HepG2 (cell line): ENCODE measurements at regions not wholly inside any gene's neighbourhood (a gene's known extent, or its start where the extent isn't known, plus 50 kb on each side); places are given as distances from the start of the nearest gene placed in this dataset.

Experiments used
- ATAC-seq: fragments of 200-7000 bp; cut with Tn5 transposase; 3 replicates; pipeline ENCODE4 v1.9.1; 2020; ENCODE audit warnings: mild to moderate bottlenecking, moderate library complexity
- BruUV-seq: library from RNA; stranded (reverse); fragments of 400-500 nt; replicated peaks from 2 replicates; lab custom pipeline; 2021; lab: Mats Ljungman, UMichigan
- CTCF ChIA-PET: fragments of 300-600 bp; formaldehyde crosslinking; extraction: SDS; loops from one replicate; lab custom pipeline; 2021; ENCODE audit warnings: low total read pairs, inconsistent platforms, low intra/inter-chr PET ratio; lab: Yijun Ruan, JAX
- POLR2A ChIA-PET: fragments of 350-600 bp; sonication (Branson Sonifier 250); formaldehyde crosslinking; loops from one replicate; lab custom pipeline; 2020; ENCODE audit warnings: antibody characterized with exemption, inconsistent platforms; lab: Yijun Ruan, JAX
- DNase-seq: peaks from one replicate; pipeline ENCODE4 v3.0.0-alpha.2; 2015; ENCODE audit warnings: low spot score
- FAIRE-seq: peaks from 3 replicates; lab custom pipeline; 2011; peaks lifted over from hg19 to GRCh38; lab: Jason Lieb, UNC
- H2AFZ ChIP-seq: one replicate; pipeline ENCODE4 v1.6.1; 2011; ENCODE audit warnings: low read length, inconsistent platforms
- H3K27ac ChIP-seq: fragments of 300-600 bp; 3 replicates; pipeline ENCODE4 v1.8.0; 2011; ENCODE audit warnings: mixed run types, mild to moderate bottlenecking, mixed read lengths, low read length, inconsistent platforms; ENCODE audit not compliant: insufficient read depth; ENCODE audit errors: extremely low read length
- H3K27me3 ChIP-seq, 2 experiments: fragments of 200-600 bp in 1 of 2; 2 replicates in 1 of 2; 3 replicates in 1 of 2; pipeline versions ENCODE4 v1.6.0 to v1.8.0; 2011; ENCODE audit warnings: low read length in 2 of 2, mild to moderate bottlenecking in 2 of 2, moderate library complexity in 2 of 2, inconsistent platforms in 1 of 2; ENCODE audit not compliant: insufficient read depth in 2 of 2, control insufficient read depth in 1 of 2
- H3K36me3 ChIP-seq, 2 experiments: fragments of 200-600 bp in 1 of 2; replicated peaks in 1 of 2; 2 replicates in 1 of 2; 3 replicates in 1 of 2; pipeline versions ENCODE4 v1.5.1 to v1.8.0; 2011; ENCODE audit warnings: low read length in 2 of 2, inconsistent platforms in 1 of 2; ENCODE audit not compliant: insufficient read depth in 2 of 2, control insufficient read depth in 1 of 2
- H3K4me1 ChIP-seq: 2 replicates; pipeline ENCODE4 v1.5.1; 2012; ENCODE audit warnings: low read length, inconsistent platforms; ENCODE audit not compliant: insufficient read depth
- H3K4me2 ChIP-seq: 2 replicates; pipeline ENCODE4 v1.6.0; 2011; ENCODE audit warnings: low read depth, low read length, inconsistent platforms
- H3K4me3 ChIP-seq, 3 experiments: fragments of 200-600 bp in 1 of 3; sonication (generic), shearing (Covaris generic) in 1 of 3; replicated peaks in 1 of 3; 2 replicates each; pipeline ENCODE4 v1.5.1; 2011 to 2016; ENCODE audit warnings: low read length in 3 of 3, inconsistent platforms in 2 of 3, low read depth in 2 of 3, mild to moderate bottlenecking in 2 of 3, control low read depth in 1 of 3, mixed read lengths in 1 of 3; ENCODE audit not compliant: insufficient read depth in 1 of 3
- H3K79me2 ChIP-seq: one replicate; pipeline ENCODE4 v1.6.1; 2011; ENCODE audit warnings: low read length, inconsistent platforms; ENCODE audit not compliant: insufficient read depth
- H3K9ac ChIP-seq: 2 replicates; pipeline ENCODE4 v1.6.0; 2011; ENCODE audit warnings: mild to moderate bottlenecking, low read depth, low read length, inconsistent platforms; ENCODE audit not compliant: insufficient read depth
- H3K9me3 ChIP-seq: 2 replicates; pipeline ENCODE4 v1.5.1; 2012; ENCODE audit warnings: mild to moderate bottlenecking, low read length
- H4K20me1 ChIP-seq: 2 replicates; pipeline ENCODE4 v1.6.0; 2011; ENCODE audit warnings: inconsistent platforms, mild to moderate bottlenecking, low read length, moderate library complexity; ENCODE audit not compliant: insufficient read depth
- ATF7 ChIP-seq, 2 experiments: fragments of 450-650 bp in 1 of 2; sonication (generic) in 1 of 2; formaldehyde crosslinking in 1 of 2; IDR thresholded peaks; 2 replicates each; pipeline versions ENCODE4 v1.4.0 to v1.6.1; 2016 to 2020; ENCODE audit warnings: antibody characterized with exemption in 1 of 2, mild to moderate bottlenecking in 1 of 2, missing genetic modification reagents in 1 of 2
- CREB1 ChIP-seq, 2 experiments: fragments of 450-650 bp in 1 of 2; IDR thresholded peaks; 2 replicates each; pipeline ENCODE4 v1.6.1; 2016 to 2017; ENCODE audit warnings: control low read depth in 1 of 2, mild to moderate bottlenecking in 1 of 2, missing compliant biosample characterization in 1 of 2, missing genetic modification characterization in 1 of 2
- DNMT1 ChIP-seq: sonication (generic); formaldehyde crosslinking; IDR thresholded peaks from 2 replicates; pipeline ENCODE4 v1.5.1; 2020; ENCODE audit warnings: mild to moderate bottlenecking, missing genetic modification reagents
- EZH2 ChIP-seq: conservative IDR thresholded peaks from 2 replicates; pipeline ENCODE4 v1.6.1; 2012; ENCODE audit warnings: mild to moderate bottlenecking, low read depth, low read length, moderate library complexity
- SP1 ChIP-seq, 2 experiments: fragments of 450-650 bp in 1 of 2; sonication (generic) in 1 of 2; formaldehyde crosslinking in 1 of 2; IDR thresholded peaks; 2 replicates each; pipeline versions ENCODE4 v1.4.0 to v1.6.1; 2016 to 2020; ENCODE audit warnings: missing genetic modification reagents in 1 of 2
- STAG1 ChIP-seq: sonication (generic); formaldehyde crosslinking; IDR thresholded peaks from 2 replicates; pipeline ENCODE4 v1.4.0; 2020; ENCODE audit warnings: missing genetic modification reagents
- ZNF644 ChIP-seq: IDR thresholded peaks from 2 replicates; pipeline ENCODE4 v1.6.1; 2016; ENCODE audit warnings: low read depth
- ZNF7 ChIP-seq: IDR thresholded peaks from 2 replicates; pipeline ENCODE4 v1.6.1; 2016; ENCODE audit warnings: missing biosample characterization, missing genetic modification reagents
- WGBS: methylation state at CpG from one replicate; pipeline ENCODE4 v1.1.6; 2017; ENCODE audit warnings: low lambda C conversion rate; 5-methylcytosine and 5-hydroxymethylcytosine counted together
- in situ Hi-C: cut with HindIII; loops from 2 replicates; pipeline ENCODE4 v1.10.0; 2017; ENCODE audit warnings: low pct_unique_long_range_greater_than_20kb; ENCODE audit not compliant: extremely low pct_ligation_motif_present
- intact Hi-C: fragments of 100-400 bp; cut with micrococcal nuclease; formaldehyde crosslinking; loops from one replicate; pipeline ENCODE4 v1.10.0; 2022; ENCODE audit not compliant: unreplicated experiment
- TF ChIP-seq, protein P1 (sequence below): IDR thresholded peaks from 2 replicates; pipeline ENCODE4 v1.6.1; 2018; ENCODE audit warnings: missing genetic modification reagents, mild to moderate bottlenecking, missing compliant biosample characterization
- TF ChIP-seq, protein P2 (sequence below): sonication (generic); formaldehyde crosslinking; IDR thresholded peaks from 2 replicates; pipeline ENCODE4 v1.8.1; 2023; ENCODE audit warnings: mild to moderate bottlenecking, inconsistent platforms, moderate library complexity, missing genetic modification reagents, borderline replicate concordance
- TF ChIP-seq, protein P3 (sequence below): sonication (generic); formaldehyde crosslinking; IDR thresholded peaks from 2 replicates; pipeline ENCODE4 v1.4.0; 2020; ENCODE audit warnings: mild to moderate bottlenecking, missing genetic modification reagents
- TF ChIP-seq, protein P4 (sequence below): sonication (generic); formaldehyde crosslinking; conservative IDR thresholded peaks from 2 replicates; pipeline ENCODE4 v1.4.0; 2020; ENCODE audit warnings: missing genetic modification reagents

DNA sequence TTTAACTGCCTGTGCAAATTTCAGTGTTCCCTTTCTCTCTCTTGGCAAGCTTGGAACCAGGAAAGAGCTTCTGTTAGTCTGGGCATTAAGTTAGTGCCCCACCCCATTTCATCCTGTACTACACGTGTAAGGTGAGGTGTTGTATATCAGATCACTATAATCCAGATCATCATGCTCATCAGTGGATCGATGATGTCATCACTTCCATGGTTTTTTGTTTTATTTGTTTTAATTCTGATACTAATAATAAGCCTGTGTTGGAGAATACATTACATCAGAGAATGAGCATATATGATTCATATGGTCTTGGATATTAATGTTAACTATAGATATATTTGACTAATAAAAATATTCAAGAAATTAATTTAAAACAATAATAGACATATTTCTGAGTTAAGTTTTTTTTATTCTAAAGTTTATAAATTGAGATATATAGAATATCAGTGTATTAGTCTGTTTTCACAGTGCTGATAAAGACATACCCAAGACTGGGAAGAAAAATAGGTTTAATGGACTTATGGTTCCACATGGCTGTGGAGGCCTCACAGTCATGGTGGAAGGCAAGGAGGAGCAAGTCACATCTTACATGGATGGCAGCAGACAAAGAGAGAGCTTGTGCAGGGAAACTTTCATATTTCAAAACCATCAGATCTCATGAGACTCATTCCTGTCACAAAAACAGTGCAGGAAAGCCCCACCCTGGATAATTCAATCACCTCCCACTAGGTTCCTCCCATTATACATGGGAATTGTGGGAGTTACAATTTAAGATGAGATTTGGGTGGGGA lies 588.3 kb upstream of the B3GALT2 start:
- Histone ChIP-seq H3K27me3 (no peaks in the 10 kb centered on the region), H3K9me3 (peaks cover 24% of the 10 kb centered on the region; the same call in 1 of the 2 replicates), H3K4me2 (no peak overlapping the region), H3K36me3 (no peaks in the 10 kb centered on the region), H3K27ac (no peak overlapping the region), H3K4me1 (no peaks in the 10 kb centered on the region), H4K20me1 (no peaks in the 10 kb centered on the region), H3K79me2 (no peaks in the 10 kb centered on the region), H2AFZ (no peak overlapping the region), H3K9ac (no peak overlapping the region), H3K4me3 (no peak overlapping the region)
- ChIA-PET POLR2A (no interaction called here), CTCF (no interaction called here)
- no TSS peak for BruUV-seq
- FAIRE-seq (no peak), ATAC-seq (no peak), DNase-seq (no peak)
- no peak for TF ChIP-seq STAG1
- peak; percentile 96 for TF ChIP-seq ATF7 (IDR thresholded peaks at IDR 0.05)
- TF ChIP-seq ATF7 (CRISPR knock-in tag; IDR thresholded peaks at IDR 0.05): no peak
- no peak for TF ChIP-seq DNMT1
- no peak for TF ChIP-seq SP1 (IDR thresholded peaks at IDR 0.05)
- no peak for TF ChIP-seq SP1 (CRISPR knock-in tag; IDR thresholded peaks at IDR 0.05)
- no peak for TF ChIP-seq ZNF644 (CRISPR knock-in tag)
- TF ChIP-seq, protein P1, sequence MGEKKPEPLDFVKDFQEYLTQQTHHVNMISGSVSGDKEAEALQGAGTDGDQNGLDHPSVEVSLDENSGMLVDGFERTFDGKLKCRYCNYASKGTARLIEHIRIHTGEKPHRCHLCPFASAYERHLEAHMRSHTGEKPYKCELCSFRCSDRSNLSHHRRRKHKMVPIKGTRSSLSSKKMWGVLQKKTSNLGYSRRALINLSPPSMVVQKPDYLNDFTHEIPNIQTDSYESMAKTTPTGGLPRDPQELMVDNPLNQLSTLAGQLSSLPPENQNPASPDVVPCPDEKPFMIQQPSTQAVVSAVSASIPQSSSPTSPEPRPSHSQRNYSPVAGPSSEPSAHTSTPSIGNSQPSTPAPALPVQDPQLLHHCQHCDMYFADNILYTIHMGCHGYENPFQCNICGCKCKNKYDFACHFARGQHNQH: no peak
- TF ChIP-seq, protein P2, sequence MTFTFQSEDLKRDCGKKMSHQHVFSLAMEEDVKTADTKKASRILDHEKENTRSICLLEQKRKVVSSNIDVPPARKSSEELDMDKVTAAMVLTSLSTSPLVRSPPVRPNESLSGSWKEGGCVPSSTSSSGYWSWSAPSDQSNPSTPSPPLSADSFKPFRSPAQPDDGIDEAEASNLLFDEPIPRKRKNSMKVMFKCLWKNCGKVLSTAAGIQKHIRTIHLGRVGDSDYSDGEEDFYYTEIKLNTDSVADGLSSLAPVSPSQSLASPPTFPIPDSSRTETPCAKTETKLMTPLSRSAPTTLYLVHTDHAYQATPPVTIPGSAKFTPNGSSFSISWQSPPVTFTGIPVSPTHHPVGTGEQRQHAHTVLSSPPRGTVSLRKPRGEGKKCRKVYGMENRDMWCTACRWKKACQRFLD (CRISPR knock-in tag): no peak
- TF ChIP-seq ZNF7: no peak
- TF ChIP-seq, protein P3, sequence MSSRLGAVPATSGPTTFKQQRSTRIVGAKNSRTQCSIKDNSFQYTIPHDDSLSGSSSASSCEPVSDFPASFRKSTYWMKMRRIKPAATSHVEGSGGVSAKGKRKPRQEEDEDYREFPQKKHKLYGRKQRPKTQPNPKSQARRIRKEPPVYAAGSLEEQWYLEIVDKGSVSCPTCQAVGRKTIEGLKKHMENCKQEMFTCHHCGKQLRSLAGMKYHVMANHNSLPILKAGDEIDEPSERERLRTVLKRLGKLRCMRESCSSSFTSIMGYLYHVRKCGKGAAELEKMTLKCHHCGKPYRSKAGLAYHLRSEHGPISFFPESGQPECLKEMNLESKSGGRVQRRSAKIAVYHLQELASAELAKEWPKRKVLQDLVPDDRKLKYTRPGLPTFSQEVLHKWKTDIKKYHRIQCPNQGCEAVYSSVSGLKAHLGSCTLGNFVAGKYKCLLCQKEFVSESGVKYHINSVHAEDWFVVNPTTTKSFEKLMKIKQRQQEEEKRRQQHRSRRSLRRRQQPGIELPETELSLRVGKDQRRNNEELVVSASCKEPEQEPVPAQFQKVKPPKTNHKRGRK (CRISPR knock-in tag): no peak
- TF ChIP-seq CREB1 (IDR thresholded peaks at IDR 0.05): peak; percentile 71; the same call in 1 of the 2 replicates
- TF ChIP-seq CREB1 (CRISPR knock-in tag; IDR thresholded peaks at IDR 0.05): no peak
- TF ChIP-seq EZH2: no peak
- TF ChIP-seq, protein P4, sequence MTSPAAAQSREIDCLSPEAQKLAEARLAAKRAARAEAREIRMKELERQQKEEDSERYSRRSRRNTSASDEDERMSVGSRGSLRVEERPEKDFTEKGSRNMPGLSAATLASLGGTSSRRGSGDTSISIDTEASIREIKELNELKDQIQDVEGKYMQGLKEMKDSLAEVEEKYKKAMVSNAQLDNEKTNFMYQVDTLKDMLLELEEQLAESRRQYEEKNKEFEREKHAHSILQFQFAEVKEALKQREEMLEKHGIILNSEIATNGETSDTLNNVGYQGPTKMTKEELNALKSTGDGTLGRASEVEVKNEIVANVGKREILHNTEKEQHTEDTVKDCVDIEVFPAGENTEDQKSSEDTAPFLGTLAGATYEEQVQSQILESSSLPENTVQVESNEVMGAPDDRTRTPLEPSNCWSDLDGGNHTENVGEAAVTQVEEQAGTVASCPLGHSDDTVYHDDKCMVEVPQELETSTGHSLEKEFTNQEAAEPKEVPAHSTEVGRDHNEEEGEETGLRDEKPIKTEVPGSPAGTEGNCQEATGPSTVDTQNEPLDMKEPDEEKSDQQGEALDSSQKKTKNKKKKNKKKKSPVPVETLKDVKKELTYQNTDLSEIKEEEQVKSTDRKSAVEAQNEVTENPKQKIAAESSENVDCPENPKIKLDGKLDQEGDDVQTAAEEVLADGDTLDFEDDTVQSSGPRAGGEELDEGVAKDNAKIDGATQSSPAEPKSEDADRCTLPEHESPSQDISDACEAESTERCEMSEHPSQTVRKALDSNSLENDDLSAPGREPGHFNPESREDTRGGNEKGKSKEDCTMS (CRISPR knock-in tag): no peak
- 3% methylated on average over 2 of the region's 2 CpGs for WGBS
- intact Hi-C loops: no loop called here
- in situ Hi-C loops: no loop called here
